Tibial artery (tissue), 4 donors: ENCODE measurements at regions not wholly inside any gene's neighbourhood (a gene's known extent, or its start where the extent isn't known, plus 50 kb on each side); places are given as distances from the start of the nearest gene placed in this dataset.

Source experiments
- DNase-seq, 2 donors: peaks; one replicate each; pipeline ENCODE4 v3.0.0-alpha.2; 2019
- H3K27ac ChIP-seq, 2 donors: fragments of 200-600 bp; sonication (generic) in 1 of 2; 1 replicate in 1 of 2; 2 replicates in 1 of 2; pipeline ENCODE4 v1.5.1; 2018 to 2019; ENCODE audit warnings: mild to moderate bottlenecking in 1 of 2
- H3K27me3 ChIP-seq, 2 donors: fragments of 200-600 bp; sonication (generic) in 1 of 2; one replicate each; pipeline versions ENCODE4 v1.5.1 to v1.6.0; 2016 to 2019
- H3K36me3 ChIP-seq, 3 donors: fragments of 200-600 bp; sonication (generic) in 2 of 3; one replicate each; pipeline ENCODE4 v1.5.1; 2016 to 2019; ENCODE audit warnings: mild to moderate bottlenecking in 2 of 3
- H3K4me1 ChIP-seq, 4 donors: fragments of 200-600 bp; sonication (generic) in 2 of 4; 1 replicate in 3 of 4; 2 replicates in 1 of 4; pipeline ENCODE4 v1.5.1; 2016 to 2019
- H3K4me3 ChIP-seq, 2 donors: fragments of 200-600 bp; sonication (generic) in 1 of 2; 1 replicate in 1 of 2; 2 replicates in 1 of 2; pipeline ENCODE4 v1.5.1; 2018 to 2019; ENCODE audit warnings: mild to moderate bottlenecking in 2 of 2
- H3K9me3 ChIP-seq, 3 donors: fragments of 200-600 bp; sonication (generic) in 1 of 3; one replicate each; pipeline ENCODE4 v1.5.1; 2016 to 2019
- intact Hi-C: fragments of 100-400 bp; cut with DNase I; formaldehyde crosslinking; loops from one replicate; pipeline ENCODE4 v1.15.0; 2023; ENCODE audit warnings: low total_unique reads
- TF ChIP-seq, protein P1 (sequence below), 2 experiments: fragments of 200-600 bp in 1 of 2; fragments of 450-650 bp in 1 of 2; IDR thresholded peaks; one replicate each; pipeline ENCODE4 v1.5.1; 2017 to 2019; ENCODE audit warnings: antibody characterized with exemption in 2 of 2, mild to moderate bottlenecking in 1 of 2, moderate library complexity in 1 of 2

GRCh38 chr13:50572129-50572528, 271.4 kb downstream of the DLEU7 start:
- intact Hi-C loops = no loop called here
- no peaks in the 10 kb centered on the region for H3K27me3 ChIP-seq

DNA sequence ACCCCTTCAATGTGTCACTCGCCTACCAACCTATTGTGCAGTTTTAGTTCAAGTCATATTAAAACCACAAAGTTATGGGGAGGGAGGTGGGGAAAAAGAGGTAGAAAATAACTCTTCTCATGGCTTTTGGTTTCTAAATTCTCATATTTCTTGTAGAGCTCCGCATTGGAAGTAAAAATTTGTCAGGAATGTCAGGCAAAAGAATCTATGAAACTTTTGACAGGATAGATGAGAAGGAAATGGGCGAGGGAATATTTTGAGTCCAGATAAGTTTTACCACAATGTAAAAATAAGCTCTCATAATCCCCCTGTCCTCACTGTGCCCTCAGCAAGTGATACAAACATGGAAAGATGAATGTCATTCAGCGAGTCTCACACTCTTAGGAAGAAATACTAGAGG, 270.4 kb downstream of the DLEU7 start:
- Histone ChIP-seq H3K27ac (no peak overlapping the region), H3K9me3 (no peaks in the 10 kb centered on the region), H3K36me3 (no peaks in the 10 kb centered on the region), H3K4me3 (no peak overlapping the region), H3K4me1 (peaks cover 0 to 26% (median 6%) of the 10 kb centered on the region in 4 donors), H3K27me3 (no peaks in the 10 kb centered on the region)
- DNase-seq = no peak
- intact Hi-C loops = no loop called here
- TF ChIP-seq, protein P1, sequence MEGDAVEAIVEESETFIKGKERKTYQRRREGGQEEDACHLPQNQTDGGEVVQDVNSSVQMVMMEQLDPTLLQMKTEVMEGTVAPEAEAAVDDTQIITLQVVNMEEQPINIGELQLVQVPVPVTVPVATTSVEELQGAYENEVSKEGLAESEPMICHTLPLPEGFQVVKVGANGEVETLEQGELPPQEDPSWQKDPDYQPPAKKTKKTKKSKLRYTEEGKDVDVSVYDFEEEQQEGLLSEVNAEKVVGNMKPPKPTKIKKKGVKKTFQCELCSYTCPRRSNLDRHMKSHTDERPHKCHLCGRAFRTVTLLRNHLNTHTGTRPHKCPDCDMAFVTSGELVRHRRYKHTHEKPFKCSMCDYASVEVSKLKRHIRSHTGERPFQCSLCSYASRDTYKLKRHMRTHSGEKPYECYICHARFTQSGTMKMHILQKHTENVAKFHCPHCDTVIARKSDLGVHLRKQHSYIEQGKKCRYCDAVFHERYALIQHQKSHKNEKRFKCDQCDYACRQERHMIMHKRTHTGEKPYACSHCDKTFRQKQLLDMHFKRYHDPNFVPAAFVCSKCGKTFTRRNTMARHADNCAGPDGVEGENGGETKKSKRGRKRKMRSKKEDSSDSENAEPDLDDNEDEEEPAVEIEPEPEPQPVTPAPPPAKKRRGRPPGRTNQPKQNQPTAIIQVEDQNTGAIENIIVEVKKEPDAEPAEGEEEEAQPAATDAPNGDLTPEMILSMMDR (IDR thresholded peaks at IDR 0.05) = no peak

More at GRCh38 chr13:50572129-50572528, 271.4 kb downstream of the DLEU7 start:
- TF ChIP-seq, protein P1 (IDR thresholded peaks at IDR 0.05) = no peak
- H3K4me3 ChIP-seq = no peak overlapping the region
- H3K4me1 ChIP-seq = peaks cover 0 to 26% (median 6%) of the 10 kb centered on the region in 4 donors
- no peaks in the 10 kb centered on the region for H3K36me3 ChIP-seq
- H3K9me3 ChIP-seq = no peaks in the 10 kb centered on the region
- no peak for DNase-seq
- no peak overlapping the region for H3K27ac ChIP-seq

DNA sequence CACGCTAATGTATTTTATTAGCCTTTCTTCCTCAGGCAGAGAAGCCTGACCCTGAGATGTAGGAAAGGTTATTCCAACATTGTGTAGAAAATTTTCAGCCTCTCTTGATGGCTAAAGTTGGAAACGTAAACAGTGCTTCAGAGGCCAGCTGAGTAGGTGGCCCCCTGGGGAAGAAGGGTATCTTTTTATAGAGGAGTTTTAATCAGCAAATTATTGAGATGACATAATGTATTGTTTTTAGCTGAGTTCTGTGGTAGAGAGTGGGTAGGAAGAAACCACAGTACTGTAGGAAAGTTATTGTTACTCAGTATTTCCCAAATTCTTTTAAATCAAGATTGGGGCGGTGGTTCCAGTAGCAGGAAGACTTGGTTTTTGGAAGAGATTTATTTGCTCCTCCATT, 268.8 kb downstream of the DLEU7 start:
- TF ChIP-seq, protein P1 (IDR thresholded peaks at IDR 0.05) = no peak
- no peak overlapping the region for H3K27ac ChIP-seq
- intact Hi-C loops = no loop called here
- H3K36me3 ChIP-seq = no peaks in the 10 kb centered on the region
- peaks cover 0 to 26% (median 6%) of the 10 kb centered on the region in 4 donors for H3K4me1 ChIP-seq
- no peaks in the 10 kb centered on the region for H3K27me3 ChIP-seq
- H3K4me3 ChIP-seq = no peak overlapping the region
- DNase-seq = no peak
- H3K9me3 ChIP-seq = no peaks in the 10 kb centered on the region

DNA sequence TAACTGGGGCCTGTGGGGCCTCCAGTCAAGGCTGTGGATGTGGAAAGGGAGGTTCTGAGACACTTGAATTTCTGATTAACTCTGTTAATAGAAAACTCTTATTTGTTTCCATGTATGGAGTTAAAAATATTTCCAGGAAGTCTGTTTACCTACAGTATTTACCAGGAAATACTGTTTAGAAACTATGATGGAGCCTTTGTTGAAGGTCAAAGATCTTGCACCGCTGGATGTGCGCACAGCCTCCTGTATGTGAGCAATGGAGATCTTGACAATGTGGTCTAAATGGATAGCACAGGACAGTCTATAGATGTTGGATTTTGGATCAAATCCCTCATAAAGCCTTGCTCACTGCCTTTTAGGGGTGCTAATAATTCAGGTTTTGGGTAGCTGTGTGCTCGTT, 268.4 kb downstream of the DLEU7 start:
- peaks cover 0 to 26% (median 6%) of the 10 kb centered on the region in 4 donors for H3K4me1 ChIP-seq
- no peaks in the 10 kb centered on the region for H3K9me3 ChIP-seq
- H3K27ac ChIP-seq = no peak overlapping the region
- no peak overlapping the region for H3K4me3 ChIP-seq
- TF ChIP-seq, protein P1 (IDR thresholded peaks at IDR 0.05) = no peak
- DNase-seq = no peak
- H3K27me3 ChIP-seq = no peaks in the 10 kb centered on the region
- no peaks in the 10 kb centered on the region for H3K36me3 ChIP-seq
- intact Hi-C loops = no loop called here

GRCh38 chr13:50576156-50576555, 267.3 kb downstream of the DLEU7 start:
- no peak overlapping the region for H3K27ac ChIP-seq
- no peaks in the 10 kb centered on the region for H3K36me3 ChIP-seq
- no peak overlapping the region for H3K4me3 ChIP-seq
- DNase-seq = no peak
- H3K4me1 ChIP-seq = peaks cover 0 to 31% (median 6%) of the 10 kb centered on the region in 4 donors
- H3K9me3 ChIP-seq = no peaks in the 10 kb centered on the region
- TF ChIP-seq, protein P1 (IDR thresholded peaks at IDR 0.05) = no peak
- intact Hi-C loops = no loop called here
- H3K27me3 ChIP-seq = no peaks in the 10 kb centered on the region

DNA sequence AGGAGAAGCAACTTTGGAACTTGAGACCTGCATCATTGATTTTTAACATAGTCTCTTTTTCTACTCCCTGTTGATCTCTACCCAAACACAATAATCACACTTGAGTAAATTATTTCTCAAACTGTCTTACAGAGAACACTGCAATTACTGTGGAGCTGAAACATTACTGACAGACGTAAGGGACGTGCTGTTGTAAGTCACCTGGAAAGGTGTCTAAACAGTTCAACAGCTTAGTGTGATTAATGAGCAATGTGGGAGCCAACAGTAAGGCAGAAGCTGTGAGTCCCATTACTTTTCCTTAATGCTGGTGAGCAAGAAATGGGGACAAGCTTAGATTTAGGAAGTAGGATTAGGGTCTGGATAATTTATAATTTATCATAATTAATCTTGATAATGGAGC, 265.7 kb downstream of the DLEU7 start:
- Histone ChIP-seq H3K4me3 (no peak overlapping the region), H3K9me3 (no peaks in the 10 kb centered on the region), H3K36me3 (no peaks in the 10 kb centered on the region), H3K4me1 (peaks cover 0 to 36% (median 6%) of the 10 kb centered on the region in 4 donors), H3K27me3 (no peaks in the 10 kb centered on the region), H3K27ac (no peak overlapping the region)
- TF ChIP-seq, protein P1 (IDR thresholded peaks at IDR 0.05) = no peak
- intact Hi-C loops = no loop called here
- DNase-seq = no peak
